Gastroesophageal sphincter (tissue), 3 donors: ENCODE measurements at regions not wholly inside any gene's neighbourhood (a gene's known extent, or its start where the extent isn't known, plus 50 kb on each side); places are given as distances from the start of the nearest gene placed in this dataset.

Source experiments
- EP300 ChIP-seq: sonication (generic); formaldehyde crosslinking; IDR thresholded peaks from one replicate; pipeline ENCODE4 v1.6.1; 2017; ENCODE audit warnings: antibody characterized with exemption, mild to moderate bottlenecking
- POLR2A ChIP-seq, 2 donors: fragments of 450-650 bp; IDR thresholded peaks; one replicate each; pipeline ENCODE4 v1.6.1; 2017; ENCODE audit warnings: antibody characterized with exemption in 2 of 2, mild to moderate bottlenecking in 2 of 2, moderate library complexity in 1 of 2
- POLR2AphosphoS5 ChIP-seq: sonication (generic); formaldehyde crosslinking; IDR thresholded peaks from one replicate; pipeline ENCODE4 v1.6.1; 2017; ENCODE audit warnings: antibody characterized with exemption
- TF ChIP-seq, protein P1 (sequence below), 4 experiments: fragments of 200-600 bp in 2 of 4; fragments of 450-650 bp in 2 of 4; sonication (generic) in 1 of 4; IDR thresholded peaks; one replicate each; pipeline ENCODE4 v1.5.1; 2017 to 2019; ENCODE audit warnings: antibody characterized with exemption in 4 of 4, mild to moderate bottlenecking in 2 of 4, moderate library complexity in 2 of 4

DNA sequence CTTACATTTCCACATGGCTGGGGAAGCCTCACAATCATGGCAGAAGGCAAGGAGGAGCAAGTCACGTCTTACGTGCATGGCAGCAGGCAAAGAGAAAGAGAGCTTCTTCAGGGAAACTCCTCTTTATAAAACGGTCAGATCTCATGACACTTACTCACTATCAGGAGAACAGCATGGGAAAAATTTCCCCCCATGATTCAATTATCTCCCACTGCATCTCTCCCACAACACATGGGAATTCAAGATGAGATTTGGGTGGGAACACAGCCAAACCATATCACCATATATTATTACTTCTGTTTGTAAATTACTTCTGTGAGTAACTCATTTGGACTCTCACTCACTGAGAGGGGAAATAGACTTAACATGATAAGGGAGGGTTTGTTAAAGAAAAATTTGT lies 1496.8 kb upstream of the TMEM132C start:
- TF ChIP-seq POLR2A (IDR thresholded peaks at IDR 0.05), result no peak
- TF ChIP-seq, protein P1, sequence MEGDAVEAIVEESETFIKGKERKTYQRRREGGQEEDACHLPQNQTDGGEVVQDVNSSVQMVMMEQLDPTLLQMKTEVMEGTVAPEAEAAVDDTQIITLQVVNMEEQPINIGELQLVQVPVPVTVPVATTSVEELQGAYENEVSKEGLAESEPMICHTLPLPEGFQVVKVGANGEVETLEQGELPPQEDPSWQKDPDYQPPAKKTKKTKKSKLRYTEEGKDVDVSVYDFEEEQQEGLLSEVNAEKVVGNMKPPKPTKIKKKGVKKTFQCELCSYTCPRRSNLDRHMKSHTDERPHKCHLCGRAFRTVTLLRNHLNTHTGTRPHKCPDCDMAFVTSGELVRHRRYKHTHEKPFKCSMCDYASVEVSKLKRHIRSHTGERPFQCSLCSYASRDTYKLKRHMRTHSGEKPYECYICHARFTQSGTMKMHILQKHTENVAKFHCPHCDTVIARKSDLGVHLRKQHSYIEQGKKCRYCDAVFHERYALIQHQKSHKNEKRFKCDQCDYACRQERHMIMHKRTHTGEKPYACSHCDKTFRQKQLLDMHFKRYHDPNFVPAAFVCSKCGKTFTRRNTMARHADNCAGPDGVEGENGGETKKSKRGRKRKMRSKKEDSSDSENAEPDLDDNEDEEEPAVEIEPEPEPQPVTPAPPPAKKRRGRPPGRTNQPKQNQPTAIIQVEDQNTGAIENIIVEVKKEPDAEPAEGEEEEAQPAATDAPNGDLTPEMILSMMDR (IDR thresholded peaks at IDR 0.05), result no peak
- no peak for TF ChIP-seq POLR2AphosphoS5
- TF ChIP-seq EP300, result no peak
